ENCODE measurements at regions not wholly inside any gene's neighbourhood (a gene's known extent, or its start where the extent isn't known, plus 50 kb on each side); places are given as distances from the start of the nearest gene placed in this dataset.

DNA sequence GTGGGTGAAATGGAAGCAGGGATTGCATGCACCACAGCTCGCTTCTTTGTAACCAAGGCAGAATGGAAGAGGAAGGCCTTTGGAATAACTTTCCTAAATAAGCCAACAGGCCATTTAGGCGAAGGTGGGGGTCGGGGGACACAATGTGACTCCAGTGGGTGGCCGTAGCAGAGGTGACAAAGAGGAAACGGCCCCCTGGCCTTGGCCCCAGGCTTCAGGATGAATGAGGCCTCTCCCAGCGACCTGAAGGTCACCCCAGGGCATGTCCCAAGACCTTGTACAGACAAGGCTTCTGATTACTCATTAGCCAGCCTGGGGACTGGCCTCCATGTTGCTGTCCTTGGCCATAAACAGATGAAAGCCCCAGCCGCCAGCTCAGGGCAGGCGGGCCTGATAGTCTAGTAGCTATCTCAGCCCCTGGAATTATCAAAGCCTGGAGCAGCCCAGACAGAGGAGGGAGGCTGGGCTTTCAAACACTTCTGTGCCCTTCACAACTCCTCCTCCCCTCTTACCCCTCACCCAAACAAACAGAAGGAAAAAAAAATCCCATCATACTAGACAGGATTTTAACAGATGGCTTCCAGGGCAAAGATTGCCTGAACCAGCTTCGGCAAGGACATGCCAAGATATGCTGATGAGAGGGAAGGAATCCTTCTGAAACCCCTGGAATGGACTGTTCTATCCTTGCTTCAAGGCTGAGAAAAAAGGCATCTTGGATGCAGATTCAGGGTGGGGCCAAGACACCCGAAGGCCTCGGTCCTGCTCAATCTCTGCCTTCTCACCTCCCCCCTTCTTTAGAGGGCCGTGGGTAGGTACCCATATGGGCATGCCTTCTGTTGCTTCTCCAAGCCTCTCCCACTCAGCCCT lies 142.3 kb upstream of the PARP11 start:
- H3K4me3 ChIP-seq (ENCODE audit: low read length), result no peak overlapping the region
- no peak for TF ChIP-seq ZNF274 (IDR thresholded peaks at IDR 0.05; ENCODE audit: low read depth, low read length)

DNA sequence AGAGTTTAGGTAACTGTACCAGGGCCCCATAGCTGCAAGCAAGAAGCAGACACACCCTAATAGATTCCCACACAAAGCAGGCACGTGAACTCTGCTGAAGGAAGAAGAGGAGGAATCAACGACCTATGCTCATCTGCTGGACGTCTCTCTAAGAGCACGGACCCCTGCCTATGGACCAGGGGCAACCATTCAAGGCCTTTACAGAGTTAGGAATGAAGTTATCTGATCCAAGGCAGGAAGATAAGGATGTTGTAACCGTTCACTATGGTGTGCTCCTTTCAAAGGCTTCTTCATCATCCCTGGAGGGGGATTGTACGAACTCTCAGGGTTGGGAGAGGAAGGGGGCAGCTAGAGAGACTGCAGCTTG lies 141.6 kb upstream of the PARP11 start:
- TF ChIP-seq ZNF274 (IDR thresholded peaks at IDR 0.05; ENCODE audit: low read depth, low read length), result no peak
- H3K4me3 ChIP-seq (ENCODE audit: low read length), result no peak overlapping the region

DNA sequence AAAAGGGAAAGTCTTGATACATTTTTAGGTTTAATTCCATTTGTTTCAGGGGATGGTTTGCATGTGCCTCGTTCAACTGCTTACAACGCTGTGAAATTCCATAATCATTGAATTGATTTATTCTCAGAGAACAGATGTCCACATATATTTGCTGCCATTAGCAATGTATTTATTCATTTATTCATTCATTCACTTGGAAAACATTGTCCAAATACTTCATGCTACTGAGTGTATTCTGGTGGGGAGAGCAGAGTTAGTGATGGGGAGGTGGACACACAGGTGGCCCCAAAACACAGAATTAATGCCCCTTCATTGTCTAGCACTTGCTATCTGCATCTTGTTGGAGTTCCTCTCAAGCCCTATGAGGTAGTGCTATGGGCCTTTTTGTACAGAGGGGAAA lies 141.2 kb upstream of the PARP11 start:
- no peak overlapping the region for H3K4me3 ChIP-seq (ENCODE audit: low read length)
- TF ChIP-seq ZNF274 (IDR thresholded peaks at IDR 0.05; ENCODE audit: low read depth, low read length), result no peak

DNA sequence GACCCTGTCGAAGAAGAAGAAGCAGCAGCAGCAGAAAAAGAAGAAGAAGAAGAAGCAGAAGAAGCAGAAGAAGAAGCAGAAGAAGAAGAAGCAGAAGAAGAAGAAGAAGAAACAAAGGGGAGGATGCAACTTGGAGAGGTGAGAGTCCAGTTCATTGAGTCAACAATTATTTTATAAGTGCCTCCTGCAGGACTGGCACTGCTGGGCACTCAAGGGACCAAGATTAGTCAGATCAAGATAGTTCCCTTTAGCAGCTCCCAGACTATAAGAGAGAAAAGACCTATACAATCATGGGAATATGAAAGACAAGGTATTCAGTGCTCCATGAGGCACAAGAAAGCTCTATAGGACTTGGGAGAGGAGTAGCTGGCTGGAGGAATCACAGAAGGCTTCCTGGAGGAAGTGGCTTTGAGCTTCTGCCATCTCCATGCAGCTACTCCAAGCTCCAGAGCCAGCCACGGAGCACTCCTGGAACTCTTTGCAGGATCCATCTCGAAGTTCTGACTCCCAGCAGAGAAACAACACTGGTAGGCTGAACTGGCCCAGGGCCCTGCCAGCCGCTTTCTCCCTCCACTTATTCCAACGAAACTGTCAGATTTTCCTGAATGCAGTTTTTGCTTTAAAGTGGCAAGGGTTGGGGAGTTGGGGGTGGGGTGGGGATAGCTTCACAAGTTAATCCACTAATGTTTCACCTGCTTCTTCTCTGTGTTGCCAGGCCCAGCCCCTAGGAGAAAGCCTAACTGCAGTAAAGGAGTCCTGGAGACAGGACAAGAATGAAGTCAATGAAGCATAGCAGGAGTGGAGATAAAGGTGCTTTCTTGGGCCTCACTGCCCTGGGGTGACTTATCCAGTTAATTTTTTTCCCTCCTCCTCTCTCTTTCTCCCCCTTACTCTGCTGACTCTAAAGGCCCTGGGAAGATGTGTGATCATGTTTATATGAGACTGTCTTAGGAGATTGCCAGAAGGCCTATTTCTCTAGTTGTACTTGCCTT lies 140.1 kb upstream of the PARP11 start:
- no peak for TF ChIP-seq ZNF274 (IDR thresholded peaks at IDR 0.05; ENCODE audit: low read depth, low read length)
- H3K4me3 ChIP-seq (ENCODE audit: low read length), result no peak overlapping the region

DNA sequence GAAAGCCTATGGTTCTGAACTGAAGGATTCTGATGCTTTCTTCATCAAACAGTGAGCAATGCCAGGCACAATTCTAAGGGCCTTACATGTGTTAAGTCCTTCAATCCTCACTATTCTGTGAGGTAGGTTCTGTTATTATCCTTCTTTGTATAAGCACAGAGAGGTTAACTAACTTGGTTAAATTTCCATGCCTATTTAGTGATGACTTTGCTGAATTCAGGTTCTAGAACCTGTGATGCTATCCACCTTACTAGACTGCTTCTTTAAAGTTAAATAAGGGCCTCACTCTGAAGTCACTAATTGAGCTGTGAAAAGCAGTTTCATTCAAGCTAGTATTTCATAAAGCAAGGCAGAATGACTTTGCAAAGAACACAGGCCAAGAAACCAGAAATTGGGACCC lies 138.9 kb upstream of the PARP11 start:
- no peak overlapping the region for H3K4me3 ChIP-seq (ENCODE audit: low read length)
- no peak for TF ChIP-seq ZNF274 (IDR thresholded peaks at IDR 0.05; ENCODE audit: low read depth, low read length)

DNA sequence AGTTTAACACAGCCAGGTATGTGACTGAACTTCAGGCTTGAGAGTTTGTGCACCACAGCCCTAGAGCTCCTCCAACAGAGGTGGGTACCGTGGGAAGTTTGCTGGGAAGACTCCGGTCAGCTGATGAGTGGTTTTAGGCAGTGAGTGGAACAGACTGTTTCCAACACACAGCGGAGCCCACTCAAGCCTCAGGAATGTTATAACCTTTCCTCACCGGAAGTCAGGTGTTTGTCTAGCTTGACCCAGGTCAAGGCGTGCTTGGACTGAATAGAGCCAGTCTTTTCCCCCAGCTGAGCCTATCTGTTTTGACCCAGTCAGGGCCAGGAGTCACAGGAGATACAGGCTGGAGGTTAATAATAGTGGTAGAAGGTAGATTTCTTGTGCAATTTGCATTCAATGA lies 138.4 kb upstream of the PARP11 start:
- no peak for TF ChIP-seq ZNF274 (IDR thresholded peaks at IDR 0.05; ENCODE audit: low read depth, low read length)
- H3K4me3 ChIP-seq (ENCODE audit: low read length), result no peak overlapping the region

DNA sequence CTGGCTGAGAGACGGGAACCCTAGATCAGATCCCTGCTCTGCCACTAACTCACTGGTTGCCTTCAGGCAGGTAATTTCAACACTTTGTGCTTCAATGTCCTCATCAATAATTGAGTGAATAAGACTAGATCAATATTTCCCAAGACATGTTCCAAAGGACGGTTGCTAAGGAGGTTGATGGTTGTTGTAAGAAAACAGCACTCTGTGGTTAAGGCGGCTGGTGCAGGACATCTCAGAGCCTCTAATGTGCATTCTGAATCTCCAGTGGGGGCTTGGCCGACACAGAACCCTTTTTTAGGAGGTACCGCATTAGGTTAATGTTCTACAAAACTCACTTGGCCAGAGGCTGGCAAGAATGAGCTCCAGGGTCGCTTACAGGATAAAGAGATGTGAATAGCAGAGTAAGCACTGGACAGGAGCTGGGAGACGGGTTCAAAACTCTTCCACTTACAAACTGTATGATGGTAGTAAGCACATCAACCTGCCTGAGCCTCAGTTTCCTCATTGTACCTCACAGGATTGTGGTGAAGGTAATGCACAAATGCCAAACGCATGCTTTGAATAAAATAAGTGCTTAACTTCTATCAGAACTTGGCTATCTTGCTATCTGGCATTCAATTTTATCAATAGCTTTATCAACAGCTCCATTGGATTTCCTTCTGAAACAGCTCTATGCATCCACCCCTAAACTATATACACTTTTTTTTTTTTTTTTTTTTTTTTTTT lies 136.9 kb upstream of the PARP11 start:
- no peak overlapping the region for H3K4me3 ChIP-seq (ENCODE audit: low read length)
- no peak for TF ChIP-seq ZNF274 (IDR thresholded peaks at IDR 0.05; ENCODE audit: low read depth, low read length)

DNA sequence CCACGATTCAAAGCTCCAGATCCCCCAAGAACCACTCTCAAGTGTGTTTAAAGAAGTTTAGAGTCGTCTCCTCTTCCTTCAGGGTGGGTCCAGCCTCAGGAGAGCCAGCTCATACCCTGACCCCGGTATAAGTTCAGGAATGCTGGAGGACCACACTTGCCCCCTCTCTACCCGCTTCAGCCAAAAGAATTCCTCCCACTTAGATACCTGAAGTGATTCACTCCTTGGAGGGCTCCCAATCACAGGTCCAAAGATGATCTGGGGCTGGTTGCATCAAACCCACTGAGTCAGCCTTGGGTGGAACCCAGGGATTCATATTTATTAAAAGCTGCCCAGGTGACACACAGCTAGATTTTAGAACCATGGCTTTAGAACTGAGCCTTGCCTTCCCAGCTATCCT lies 133.5 kb upstream of the PARP11 start:
- TF ChIP-seq ZNF274 (IDR thresholded peaks at IDR 0.05; ENCODE audit: low read depth, low read length), result no peak
- H3K4me3 ChIP-seq (ENCODE audit: low read length), result no peak overlapping the region

DNA sequence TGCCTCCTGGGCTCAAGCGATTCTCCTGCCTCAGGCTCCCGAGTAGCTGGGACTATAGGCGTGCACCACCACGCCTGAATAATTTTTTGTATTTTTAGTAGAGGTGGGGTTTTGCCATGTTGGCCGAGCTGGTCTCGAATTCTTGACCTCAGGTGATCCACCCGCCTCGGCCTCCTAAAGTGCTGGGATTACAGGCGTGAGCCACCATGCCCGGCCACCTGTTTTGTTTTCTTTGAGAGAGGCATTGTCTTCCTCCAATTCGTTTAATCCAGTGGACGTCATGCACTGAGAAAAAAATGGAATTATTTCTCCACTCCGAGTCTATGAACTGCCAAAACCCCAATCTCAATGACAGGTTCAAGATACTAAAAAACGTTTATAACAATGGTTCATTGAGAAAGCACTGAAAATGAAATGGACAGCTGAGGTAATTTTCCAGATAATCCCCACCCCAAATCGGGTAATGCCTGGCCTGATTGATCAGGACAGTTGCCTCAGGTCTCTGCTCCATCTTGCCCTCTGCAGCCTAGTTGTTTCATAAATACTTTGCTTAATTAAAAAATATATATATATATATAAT lies 132.7 kb upstream of the PARP11 start:
- no peak overlapping the region for H3K4me3 ChIP-seq (ENCODE audit: low read length)
- TF ChIP-seq ZNF274 (IDR thresholded peaks at IDR 0.05; ENCODE audit: low read depth, low read length), result no peak

DNA sequence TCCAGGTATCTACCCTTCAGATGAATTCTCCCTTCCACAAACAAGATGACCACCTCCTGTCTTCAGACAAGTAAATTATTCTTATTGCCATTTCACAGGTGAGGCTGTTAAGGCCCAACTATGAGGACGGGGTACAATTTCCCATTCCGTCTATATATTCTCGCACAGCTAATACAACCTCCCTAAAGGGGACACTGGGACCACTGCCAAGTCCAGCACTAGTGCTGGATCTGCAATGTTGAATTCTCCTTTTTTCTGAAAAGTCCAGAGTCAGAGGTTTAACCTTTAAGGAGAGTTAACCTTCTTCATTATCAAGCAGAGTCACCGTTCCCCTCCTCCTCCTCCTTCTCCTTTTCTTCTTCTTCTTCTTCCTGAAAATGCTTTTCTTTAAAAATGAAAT lies 130.4 kb upstream of the PARP11 start:
- TF ChIP-seq ZNF274 (IDR thresholded peaks at IDR 0.05; ENCODE audit: low read depth, low read length), result no peak
- no peak overlapping the region for H3K4me3 ChIP-seq (ENCODE audit: low read length)

DNA sequence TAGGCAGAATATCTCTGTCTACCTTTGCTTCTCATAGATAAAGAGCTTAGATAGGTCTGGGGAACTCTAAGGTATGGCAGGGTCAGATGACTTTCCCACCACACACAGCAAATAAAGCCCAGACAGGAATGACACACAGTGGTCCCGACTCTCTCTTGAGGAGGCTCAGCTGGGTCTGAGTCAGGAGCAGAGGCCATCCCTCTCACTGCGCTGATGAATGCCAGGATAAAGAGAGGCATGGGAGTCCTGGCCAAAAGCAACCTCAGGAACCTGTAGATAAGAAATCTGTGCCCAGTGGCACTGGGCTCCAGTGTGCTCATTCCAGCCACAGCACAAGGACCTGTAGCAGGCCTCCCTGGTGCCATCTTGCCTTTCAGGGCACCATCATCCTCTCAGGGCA lies 129.4 kb upstream of the PARP11 start:
- no peak for TF ChIP-seq ZNF274 (IDR thresholded peaks at IDR 0.05; ENCODE audit: low read depth, low read length)
- no peak overlapping the region for H3K4me3 ChIP-seq (ENCODE audit: low read length)

DNA sequence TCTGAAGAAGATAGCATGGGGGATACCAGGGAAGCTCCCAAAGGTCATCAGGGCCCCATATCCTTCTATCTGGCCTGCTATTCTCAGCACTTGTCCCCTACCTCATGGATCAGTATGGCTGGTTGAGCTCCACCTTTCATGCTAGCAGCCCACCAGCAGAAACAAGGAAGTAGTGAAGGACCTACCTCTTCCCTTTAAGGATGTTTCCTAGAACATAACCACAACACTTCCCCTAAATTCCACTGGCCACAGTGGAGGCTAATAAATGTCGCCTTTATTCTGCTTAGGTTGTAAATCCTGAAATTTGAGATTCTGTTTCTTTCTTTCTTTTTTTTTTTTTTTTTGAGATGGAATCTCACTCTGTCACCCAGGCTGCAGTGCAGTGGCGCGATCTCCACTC lies 128.6 kb upstream of the PARP11 start:
- no peak overlapping the region for H3K4me3 ChIP-seq (ENCODE audit: low read length)
- no peak for TF ChIP-seq ZNF274 (IDR thresholded peaks at IDR 0.05; ENCODE audit: low read depth, low read length)

DNA sequence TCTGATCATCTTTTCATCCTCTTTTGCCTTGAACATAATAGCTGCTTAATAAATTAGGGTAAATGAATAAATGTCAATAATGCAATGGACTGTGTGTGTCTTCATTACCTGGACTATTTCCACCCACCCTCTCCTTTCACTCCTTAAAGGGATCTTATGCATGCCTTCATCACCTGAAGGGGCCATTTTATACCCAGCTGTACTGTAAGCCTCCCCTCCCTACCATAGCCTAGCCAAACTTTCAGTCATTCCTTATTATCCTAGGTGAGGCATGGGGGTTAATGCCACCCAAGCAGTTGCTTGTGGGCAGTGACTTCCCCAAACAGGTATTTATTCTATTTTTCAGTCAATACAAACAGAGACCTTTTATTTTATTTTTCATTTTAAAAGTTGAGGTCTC lies 127.8 kb upstream of the PARP11 start:
- TF ChIP-seq ZNF274 (IDR thresholded peaks at IDR 0.05; ENCODE audit: low read depth, low read length), result no peak
- no peak overlapping the region for H3K4me3 ChIP-seq (ENCODE audit: low read length)

DNA sequence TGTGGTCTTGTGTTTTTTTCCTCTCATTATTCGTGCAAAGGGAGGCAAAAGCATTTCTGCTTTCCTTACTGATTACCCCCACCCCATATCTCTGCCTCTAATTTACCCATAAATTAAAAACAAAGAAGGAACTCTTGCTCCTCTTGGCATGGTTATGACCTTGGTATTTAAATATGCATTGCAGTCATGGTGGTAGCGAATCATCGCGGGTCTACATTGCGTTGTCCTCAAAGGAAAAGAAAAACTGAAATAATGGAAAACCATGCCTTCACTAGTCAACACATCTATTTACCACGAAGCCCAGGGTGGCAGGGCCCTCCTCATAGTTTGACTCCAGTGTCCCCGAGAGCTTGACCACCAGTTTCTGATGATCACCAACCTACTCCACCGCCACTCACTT lies 126.7 kb upstream of the PARP11 start:
- no peak for TF ChIP-seq ZNF274 (IDR thresholded peaks at IDR 0.05; ENCODE audit: low read depth, low read length)
- H3K4me3 ChIP-seq (ENCODE audit: low read length), result no peak overlapping the region
